ENCODE measurements at regions not wholly inside any gene's neighbourhood (a gene's known extent, or its start where the extent isn't known, plus 50 kb on each side); places are given as distances from the start of the nearest gene placed in this dataset.

DNA sequence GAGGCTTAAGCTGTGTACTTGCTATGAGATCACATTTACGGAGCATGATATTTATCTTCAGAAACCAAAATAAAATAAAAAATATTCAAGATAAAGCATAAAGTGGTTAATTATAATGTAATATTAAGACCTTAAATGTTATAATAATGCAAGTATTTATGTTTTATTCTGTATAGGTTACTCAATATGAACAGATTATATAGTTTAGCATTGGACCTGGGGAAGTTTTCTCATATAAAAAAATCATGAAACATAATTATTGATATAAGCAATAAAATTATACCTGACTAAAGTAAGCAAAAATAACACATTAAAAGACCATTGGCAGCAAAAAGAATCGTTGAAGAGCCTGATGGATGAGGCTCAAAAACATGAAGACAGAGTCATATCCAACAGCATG lies 516.2 kb downstream of the SLC16A7 start:
- no peak overlapping the region for H3K4me3 Mint-ChIP-seq (ENCODE audit: unreplicated experiment)
- H3K27ac Mint-ChIP-seq (ENCODE audit: unreplicated experiment) = no peak overlapping the region
- no peak for DNase-seq (ENCODE audit: low spot score)
- TF ChIP-seq CTCF (IDR thresholded peaks at IDR 0.05; ENCODE audit: unreplicated experiment) = no peak
- H3K4me1 Mint-ChIP-seq (ENCODE audit: unreplicated experiment) = no peaks in the 10 kb centered on the region
- peaks cover 2% of the 10 kb centered on the region for H3K27me3 Mint-ChIP-seq (ENCODE audit: unreplicated experiment)
- no peaks in the 10 kb centered on the region for H3K36me3 Mint-ChIP-seq (ENCODE audit: low read depth, unreplicated experiment)
- no peaks in the 10 kb centered on the region for H3K9me3 Mint-ChIP-seq (ENCODE audit: unreplicated experiment)

DNA sequence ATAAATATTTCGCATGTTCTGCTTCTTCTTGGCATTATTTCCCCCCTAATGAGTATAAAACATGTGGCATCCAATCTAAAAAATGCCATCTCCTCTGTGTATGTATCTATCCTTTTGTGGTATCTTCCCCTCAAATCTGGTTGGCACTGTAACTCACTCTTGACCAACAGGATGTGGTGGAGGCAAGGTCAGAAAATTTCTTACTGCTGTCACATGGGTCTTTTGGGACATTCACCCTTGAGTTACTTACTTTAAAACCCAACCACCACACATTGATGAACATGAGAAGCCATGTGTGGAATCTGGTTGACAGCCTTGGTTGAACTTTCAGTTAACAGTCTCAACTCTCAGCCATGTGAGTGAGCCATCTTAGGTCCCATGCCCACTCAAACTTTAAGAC lies 516.9 kb downstream of the SLC16A7 start:
- H3K36me3 Mint-ChIP-seq (ENCODE audit: low read depth, unreplicated experiment) = no peaks in the 10 kb centered on the region

DNA sequence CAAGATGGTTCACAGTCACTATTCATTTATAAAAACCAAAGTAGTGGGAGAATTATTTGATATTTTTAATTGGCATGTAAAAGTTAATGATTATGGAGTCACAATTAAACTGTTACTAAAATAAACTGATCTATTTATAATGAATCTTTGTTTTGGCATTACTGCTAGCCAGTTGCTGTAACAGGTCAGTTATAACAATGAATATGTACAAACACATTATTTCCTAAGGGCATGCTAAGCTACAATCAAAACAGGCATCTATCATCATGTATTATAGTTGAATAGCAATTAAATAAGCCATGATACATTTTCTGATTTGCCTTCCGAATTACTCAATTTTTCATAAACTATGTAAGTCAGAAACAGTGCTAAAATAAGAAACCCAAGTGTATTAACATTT lies 518.3 kb downstream of the SLC16A7 start:
- TF ChIP-seq CTCF (IDR thresholded peaks at IDR 0.05; ENCODE audit: unreplicated experiment) = no peak
- H3K4me3 Mint-ChIP-seq (ENCODE audit: unreplicated experiment) = no peak overlapping the region
- no peak overlapping the region for H3K27ac Mint-ChIP-seq (ENCODE audit: unreplicated experiment)
- H3K36me3 Mint-ChIP-seq (ENCODE audit: low read depth, unreplicated experiment) = no peaks in the 10 kb centered on the region
- no peaks in the 10 kb centered on the region for H3K9me3 Mint-ChIP-seq (ENCODE audit: unreplicated experiment)
- no peak for DNase-seq (ENCODE audit: low spot score)
- H3K4me1 Mint-ChIP-seq (ENCODE audit: unreplicated experiment) = no peaks in the 10 kb centered on the region
- H3K27me3 Mint-ChIP-seq (ENCODE audit: unreplicated experiment) = peaks cover 2% of the 10 kb centered on the region

More for the DNA sequence above, 516.9 kb downstream of the SLC16A7 start:
- Mint-ChIP-seq H3K4me1 (ENCODE audit: unreplicated experiment) (no peaks in the 10 kb centered on the region), H3K27me3 (ENCODE audit: unreplicated experiment) (peaks cover 2% of the 10 kb centered on the region), H3K4me3 (ENCODE audit: unreplicated experiment) (no peak overlapping the region), H3K9me3 (ENCODE audit: unreplicated experiment) (no peaks in the 10 kb centered on the region), H3K27ac (ENCODE audit: unreplicated experiment) (no peak overlapping the region)
- no peak for TF ChIP-seq CTCF (IDR thresholded peaks at IDR 0.05; ENCODE audit: unreplicated experiment)
- no peak for DNase-seq (ENCODE audit: low spot score)

DNA sequence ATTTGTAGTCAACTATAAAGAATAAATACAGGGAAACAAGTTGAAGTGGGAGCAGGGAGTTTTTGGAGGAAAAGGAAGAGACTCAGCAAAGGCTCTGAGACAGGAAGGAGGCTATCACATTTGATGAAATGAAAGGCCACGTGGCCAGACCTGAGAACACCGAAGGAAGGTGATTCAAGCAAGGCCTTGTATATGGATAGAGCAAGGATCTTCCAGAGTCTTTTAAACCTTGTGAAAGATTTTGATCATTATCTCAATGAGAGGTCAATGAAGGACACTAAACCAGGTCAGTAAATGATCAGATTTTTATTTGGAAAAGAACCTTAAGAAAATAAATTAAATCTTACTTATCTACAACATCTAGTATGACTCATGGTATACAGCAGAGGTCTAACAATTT lies 523.5 kb downstream of the SLC16A7 start:
- H3K27me3 Mint-ChIP-seq (ENCODE audit: unreplicated experiment) = peaks cover 2% of the 10 kb centered on the region
- no peak overlapping the region for H3K4me3 Mint-ChIP-seq (ENCODE audit: unreplicated experiment)
- no peaks in the 10 kb centered on the region for H3K4me1 Mint-ChIP-seq (ENCODE audit: unreplicated experiment)
- no peaks in the 10 kb centered on the region for H3K9me3 Mint-ChIP-seq (ENCODE audit: unreplicated experiment)
- H3K36me3 Mint-ChIP-seq (ENCODE audit: low read depth, unreplicated experiment) = no peaks in the 10 kb centered on the region
- no peak overlapping the region for H3K27ac Mint-ChIP-seq (ENCODE audit: unreplicated experiment)
- no peak for TF ChIP-seq CTCF (IDR thresholded peaks at IDR 0.05; ENCODE audit: unreplicated experiment)
- DNase-seq (ENCODE audit: low spot score) = no peak

GRCh38 chr12:60120199-60120598 lies 524.4 kb downstream of the SLC16A7 start:
- peaks cover under 1% of the 10 kb centered on the region for H3K27me3 Mint-ChIP-seq (ENCODE audit: unreplicated experiment)
- H3K4me1 Mint-ChIP-seq (ENCODE audit: unreplicated experiment) = no peaks in the 10 kb centered on the region
- no peak overlapping the region for H3K4me3 Mint-ChIP-seq (ENCODE audit: unreplicated experiment)
- no peak overlapping the region for H3K27ac Mint-ChIP-seq (ENCODE audit: unreplicated experiment)
- no peaks in the 10 kb centered on the region for H3K36me3 Mint-ChIP-seq (ENCODE audit: low read depth, unreplicated experiment)
- TF ChIP-seq CTCF (IDR thresholded peaks at IDR 0.05; ENCODE audit: unreplicated experiment) = no peak
- DNase-seq (ENCODE audit: low spot score) = no peak
- H3K9me3 Mint-ChIP-seq (ENCODE audit: unreplicated experiment) = no peaks in the 10 kb centered on the region

Data from endothelial cell (in vitro differentiated cells).